HEK293 (cell line): ENCODE measurements at regions not wholly inside any gene's neighbourhood (a gene's known extent, or its start where the extent isn't known, plus 50 kb on each side); places are given as distances from the start of the nearest gene placed in this dataset.

ENCODE experiments used
- SP3 ChIP-seq: fragments of 450-650 bp; formaldehyde crosslinking; IDR thresholded peaks from 2 replicates; pipeline ENCODE4 v1.5.1; 2016; ENCODE audit warnings: missing biosample characterization, missing genetic modification characterization
- TF ChIP-seq, protein P1 (sequence below): fragments of 450-650 bp; formaldehyde crosslinking; optimal IDR thresholded peaks from 2 replicates; pipeline ENCODE3; 2016; ENCODE audit warnings: missing biosample characterization, mild to moderate bottlenecking, missing genetic modification characterization

DNA sequence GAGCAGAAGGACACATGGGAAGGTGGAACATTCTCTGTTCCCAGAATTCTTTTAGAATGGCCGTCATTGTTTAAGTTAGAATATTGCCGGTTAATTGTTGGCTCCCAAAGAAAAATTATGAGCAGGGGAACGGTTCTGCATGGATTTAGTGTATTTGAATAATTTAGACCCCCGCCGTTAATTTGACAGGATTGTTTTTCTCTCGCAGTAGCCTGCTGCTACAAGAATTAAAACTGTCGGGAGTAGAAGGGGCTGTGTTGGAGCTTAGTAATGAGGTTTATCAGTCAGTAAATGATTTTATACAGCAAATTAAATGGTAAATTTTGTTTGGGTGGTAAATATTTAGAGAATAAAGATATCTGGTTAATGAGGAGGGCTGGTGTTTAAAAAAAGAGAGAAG, 431.2 kb upstream of the DYNLRB2 start:
- TF ChIP-seq SP3 (tag by site-specific recombination): no peak
- TF ChIP-seq, protein P1, sequence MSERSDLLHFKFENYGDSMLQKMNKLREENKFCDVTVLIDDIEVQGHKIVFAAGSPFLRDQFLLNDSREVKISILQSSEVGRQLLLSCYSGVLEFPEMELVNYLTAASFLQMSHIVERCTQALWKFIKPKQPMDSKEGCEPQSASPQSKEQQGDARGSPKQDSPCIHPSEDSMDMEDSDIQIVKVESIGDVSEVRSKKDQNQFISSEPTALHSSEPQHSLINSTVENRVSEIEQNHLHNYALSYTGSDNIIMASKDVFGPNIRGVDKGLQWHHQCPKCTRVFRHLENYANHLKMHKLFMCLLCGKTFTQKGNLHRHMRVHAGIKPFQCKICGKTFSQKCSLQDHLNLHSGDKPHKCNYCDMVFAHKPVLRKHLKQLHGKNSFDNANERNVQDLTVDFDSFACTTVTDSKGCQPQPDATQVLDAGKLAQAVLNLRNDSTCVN: no peak
